Parathyroid adenoma (tissue), 2 donors: ENCODE measurements at regions not wholly inside any gene's neighbourhood (a gene's known extent, or its start where the extent isn't known, plus 50 kb on each side); places are given as distances from the start of the nearest gene placed in this dataset.

ENCODE experiments used
- H2AFZ ChIP-seq: fragments of 300-600 bp; sonication (generic); one replicate; pipeline ENCODE4 v1.7.0; 2017; ENCODE audit warnings: antibody characterized with exemption, mild to moderate bottlenecking
- H3K27ac ChIP-seq: fragments of 300-600 bp; sonication (generic); one replicate; pipeline ENCODE4 v1.7.0; 2017
- H3K27me3 ChIP-seq: fragments of 300-600 bp; sonication (generic); one replicate; pipeline ENCODE4 v1.7.0; 2017; ENCODE audit warnings: low read length; ENCODE audit not compliant: control insufficient read depth, insufficient read depth
- H3K36me3 ChIP-seq: fragments of 300-600 bp; sonication (generic); one replicate; pipeline ENCODE4 v1.7.0; 2017; ENCODE audit warnings: low read length; ENCODE audit not compliant: control insufficient read depth, insufficient read depth
- H3K4me1 ChIP-seq: fragments of 300-600 bp; sonication (generic); one replicate; pipeline ENCODE4 v1.7.0; 2017; ENCODE audit warnings: control low read depth
- H3K4me2 ChIP-seq: fragments of 300-600 bp; sonication (generic); one replicate; pipeline ENCODE4 v1.7.0; 2017; ENCODE audit warnings: low read length
- H3K4me3 ChIP-seq: fragments of 300-600 bp; sonication (generic); one replicate; pipeline ENCODE4 v1.7.0; 2017; ENCODE audit warnings: low read depth, low read length
- H3K79me2 ChIP-seq: fragments of 300-600 bp; sonication (generic); one replicate; pipeline ENCODE4 v1.7.0; 2017; ENCODE audit warnings: control low read depth
- H3K9ac ChIP-seq: fragments of 300-600 bp; sonication (generic); one replicate; pipeline ENCODE4 v1.7.0; 2017; ENCODE audit warnings: mild to moderate bottlenecking
- H3K9me3 ChIP-seq: fragments of 300-600 bp; sonication (generic); one replicate; pipeline ENCODE4 v1.7.0; 2017; ENCODE audit warnings: low read length; ENCODE audit not compliant: control insufficient read depth
- CTCF ChIP-seq: fragments of 300-600 bp; sonication (generic); IDR thresholded peaks from one replicate; pipeline ENCODE4 v1.7.0; 2017; ENCODE audit warnings: antibody characterized with exemption, mild to moderate bottlenecking
- donor health status: primary hyperparathyroidism.

GRCh38 chr18:54713386-54713785 is 114.9 kb upstream of the RAB27B start:
- Histone ChIP-seq H3K36me3 (no peaks in the 10 kb centered on the region), H3K4me1 (no peaks in the 10 kb centered on the region), H3K27ac (no peak overlapping the region), H3K4me3 (no peak overlapping the region), H3K9me3 (no peaks in the 10 kb centered on the region), H3K27me3 (no peaks in the 10 kb centered on the region), H2AFZ (no peak overlapping the region), H3K4me2 (no peak overlapping the region), H3K9ac (no peak overlapping the region), H3K79me2 (no peaks in the 10 kb centered on the region)
- no peak for TF ChIP-seq CTCF

DNA sequence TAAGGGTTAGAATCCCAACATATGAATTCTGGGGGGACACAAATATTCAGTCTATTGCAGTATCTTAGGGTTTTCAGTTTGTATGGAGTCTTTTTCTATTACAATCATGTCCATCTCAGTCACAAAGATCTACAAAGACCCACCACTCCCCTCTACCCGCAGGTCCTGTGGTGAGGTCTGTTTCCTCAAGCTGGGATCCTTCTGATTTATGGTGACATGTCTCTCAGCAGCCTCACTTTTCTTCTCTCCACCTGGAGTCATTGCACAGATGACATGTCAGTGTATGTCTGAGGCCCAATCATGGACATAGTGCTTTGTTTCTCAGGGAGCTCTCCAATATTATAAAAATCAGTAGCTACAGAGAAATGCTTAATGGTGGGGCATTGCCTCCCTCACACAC is 113.4 kb upstream of the RAB27B start:
- Histone ChIP-seq H3K79me2 (no peaks in the 10 kb centered on the region), H3K9ac (no peak overlapping the region), H3K36me3 (no peaks in the 10 kb centered on the region), H2AFZ (no peak overlapping the region), H3K27me3 (no peaks in the 10 kb centered on the region), H3K4me3 (no peak overlapping the region), H3K9me3 (no peaks in the 10 kb centered on the region), H3K4me1 (no peaks in the 10 kb centered on the region), H3K4me2 (no peak overlapping the region), H3K27ac (no peak overlapping the region)
- no peak for TF ChIP-seq CTCF

GRCh38 chr18:54716586-54716985 is 111.7 kb upstream of the RAB27B start:
- no peaks in the 10 kb centered on the region for H3K9me3 ChIP-seq
- H3K79me2 ChIP-seq: no peaks in the 10 kb centered on the region
- H3K9ac ChIP-seq: no peak overlapping the region
- no peak overlapping the region for H3K4me2 ChIP-seq
- H3K36me3 ChIP-seq: no peaks in the 10 kb centered on the region
- no peak overlapping the region for H2AFZ ChIP-seq
- TF ChIP-seq CTCF: no peak
- H3K4me3 ChIP-seq: no peak overlapping the region
- H3K4me1 ChIP-seq: no peaks in the 10 kb centered on the region
- H3K27me3 ChIP-seq: no peaks in the 10 kb centered on the region
- H3K27ac ChIP-seq: no peak overlapping the region

DNA sequence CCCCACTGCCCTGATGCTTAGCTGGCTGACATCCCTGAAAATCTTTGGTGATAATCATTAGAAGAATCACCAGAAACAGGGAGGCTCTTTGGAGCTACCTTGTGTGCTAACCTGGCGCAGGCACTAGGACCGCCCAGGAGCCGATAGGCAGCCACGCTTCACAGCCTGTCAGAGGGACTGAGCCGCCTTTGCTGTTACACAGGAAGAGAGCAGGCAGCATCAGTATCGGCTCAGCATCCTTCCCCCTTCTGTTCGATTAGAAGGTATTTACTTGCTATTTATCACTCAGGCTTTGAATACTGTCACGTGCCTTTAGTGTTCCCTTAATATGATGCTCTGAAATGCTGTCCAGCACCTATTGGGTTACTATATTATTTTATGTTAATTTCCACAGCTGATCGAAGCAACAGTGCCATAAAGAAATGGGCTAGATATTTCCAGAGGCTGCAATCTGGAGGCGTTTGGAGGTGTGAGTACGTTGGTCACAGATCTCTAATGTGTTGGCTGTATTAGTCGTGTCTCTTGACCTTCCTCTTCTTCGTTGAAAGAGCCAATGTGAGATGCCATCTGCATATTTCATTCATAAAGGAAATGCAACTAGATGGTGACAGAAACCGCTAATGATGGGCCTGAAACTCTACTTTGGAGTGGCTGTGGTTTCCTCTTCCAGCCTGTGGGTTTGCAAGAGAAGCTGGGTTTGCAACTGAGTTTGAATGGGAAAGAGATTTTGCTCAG is 110.4 kb upstream of the RAB27B start:
- peak overlapping the region; percentile 12 for H2AFZ ChIP-seq
- H3K9ac ChIP-seq: no peak overlapping the region
- H3K36me3 ChIP-seq: no peaks in the 10 kb centered on the region
- no peaks in the 10 kb centered on the region for H3K4me1 ChIP-seq
- no peak overlapping the region for H3K4me2 ChIP-seq
- no peaks in the 10 kb centered on the region for H3K9me3 ChIP-seq
- no peak overlapping the region for H3K27ac ChIP-seq
- H3K27me3 ChIP-seq: no peaks in the 10 kb centered on the region
- H3K79me2 ChIP-seq: no peaks in the 10 kb centered on the region
- no peak overlapping the region for H3K4me3 ChIP-seq
- TF ChIP-seq CTCF: no peak

GRCh38 chr18:54718408-54718773 is 109.9 kb upstream of the RAB27B start:
- H3K4me3 ChIP-seq: no peak overlapping the region
- H3K9ac ChIP-seq: no peak overlapping the region

More at GRCh38 chr18:54718408-54718773, 109.9 kb upstream of the RAB27B start:
- H2AFZ ChIP-seq: no peak overlapping the region
- no peaks in the 10 kb centered on the region for H3K36me3 ChIP-seq
- no peak overlapping the region for H3K4me2 ChIP-seq
- no peak for TF ChIP-seq CTCF
- no peaks in the 10 kb centered on the region for H3K79me2 ChIP-seq
- H3K27ac ChIP-seq: no peak overlapping the region
- no peaks in the 10 kb centered on the region for H3K27me3 ChIP-seq
- no peaks in the 10 kb centered on the region for H3K4me1 ChIP-seq
- H3K9me3 ChIP-seq: no peaks in the 10 kb centered on the region
